GM23338 (cell line): ENCODE measurements at regions not wholly inside any gene's neighbourhood (a gene's known extent, or its start where the extent isn't known, plus 50 kb on each side); places are given as distances from the start of the nearest gene placed in this dataset.

ENCODE experiments used
- ATAC-seq: fragments of 200-7000 bp; cut with Tn5 transposase; 3 replicates; pipeline ENCODE4 v1.9.1; 2020
- DNase-seq: peaks from one replicate; pipeline ENCODE4 v3.0.0-alpha.2; 2015; ENCODE audit warnings: low spot score
- H2AFZ ChIP-seq: fragments of 200-600 bp; sonication (generic); 2 replicates; pipeline ENCODE4 v1.8.0; 2016; ENCODE audit warnings: antibody characterized with exemption, mild to moderate bottlenecking, moderate library complexity
- H3F3A ChIP-seq: fragments of 200-600 bp; sonication (generic); replicated peaks from 2 replicates; pipeline ENCODE4 v1.8.0; 2017; ENCODE audit warnings: antibody characterized with exemption, mixed run types, low read depth
- H3K27ac ChIP-seq: fragments of 200-600 bp; sonication (generic); 2 replicates; pipeline ENCODE4 v1.6.1; 2016; ENCODE audit warnings: low read depth
- H3K27me3 ChIP-seq: fragments of 200-600 bp; sonication (generic); 2 replicates; pipeline ENCODE4 v1.8.0; 2016; ENCODE audit warnings: mild to moderate bottlenecking, mixed run types, moderate library complexity; ENCODE audit not compliant: insufficient read depth
- H3K36me3 ChIP-seq: fragments of 200-600 bp; sonication (generic); 2 replicates; pipeline ENCODE4 v1.8.0; 2016; ENCODE audit warnings: mild to moderate bottlenecking; ENCODE audit not compliant: insufficient read depth
- H3K4me1 ChIP-seq: fragments of 200-600 bp; sonication (generic); 2 replicates; pipeline ENCODE4 v1.8.0; 2016; ENCODE audit warnings: mild to moderate bottlenecking, moderate library complexity; ENCODE audit not compliant: insufficient read depth
- H3K4me2 ChIP-seq: fragments of 200-600 bp; sonication (generic); 2 replicates; pipeline ENCODE4 v1.7.1; 2017; ENCODE audit warnings: mixed run types
- H3K4me3 ChIP-seq: fragments of 200-600 bp; sonication (generic); 2 replicates; pipeline ENCODE4 v1.6.1; 2016; ENCODE audit warnings: mixed run types
- H3K79me2 ChIP-seq: fragments of 200-600 bp; sonication (generic); replicated peaks from 2 replicates; pipeline ENCODE4 v1.8.0; 2017; ENCODE audit warnings: mild to moderate bottlenecking; ENCODE audit not compliant: insufficient read depth
- H3K9me2 ChIP-seq: fragments of 200-600 bp; sonication (generic); 2 replicates; pipeline ENCODE4 v1.8.0; 2017; ENCODE audit not compliant: insufficient read depth
- H4K20me1 ChIP-seq: fragments of 200-600 bp; sonication (generic); replicated peaks from 2 replicates; pipeline ENCODE4 v1.8.0; 2017; ENCODE audit warnings: mild to moderate bottlenecking; ENCODE audit not compliant: insufficient read depth
- H3K27ac Mint-ChIP-seq: 2 replicates; pipeline ENCODE4 v1.8.0; 2020; ENCODE audit warnings: inconsistent platforms, mild to moderate bottlenecking, moderate library complexity, mixed read lengths
- H3K27me3 Mint-ChIP-seq: 3 replicates; pipeline ENCODE4 v1.8.0; 2022; ENCODE audit warnings: low read depth, mild to moderate bottlenecking, moderate library complexity, mixed read lengths, inconsistent platforms; ENCODE audit not compliant: insufficient read depth, poor library complexity
- H3K36me3 Mint-ChIP-seq: 3 replicates; pipeline ENCODE4 v1.8.0; 2021; ENCODE audit warnings: low read depth, mild to moderate bottlenecking, inconsistent platforms, moderate library complexity, mixed read lengths
- H3K4me1 Mint-ChIP-seq: 3 replicates; pipeline ENCODE4 v1.8.0; 2020; ENCODE audit warnings: mild to moderate bottlenecking, inconsistent platforms, mixed read lengths
- H3K4me3 Mint-ChIP-seq: 3 replicates; pipeline ENCODE4 v1.8.0; 2021; ENCODE audit warnings: moderate library complexity, mild to moderate bottlenecking, inconsistent platforms, mixed read lengths
- H3K9me3 Mint-ChIP-seq: 3 replicates; pipeline ENCODE4 v1.8.0; 2020; ENCODE audit warnings: moderate library complexity, mild to moderate bottlenecking, inconsistent platforms, mixed read lengths
- CREB1 ChIP-seq: fragments of 250-450 bp; sonication (Bioruptor Pico); IDR thresholded peaks from 2 replicates; pipeline ENCODE4 v1.5.0; 2020; ENCODE audit warnings: low read depth, mild to moderate bottlenecking, moderate library complexity
- EZH2phosphoT487 ChIP-seq: fragments of 200-600 bp; sonication (generic); IDR thresholded peaks from one replicate; pipeline ENCODE4 v1.8.1; 2018; ENCODE audit warnings: antibody characterized with exemption; ENCODE audit not compliant: unreplicated experiment
- JUNB ChIP-seq: IDR thresholded peaks from one replicate; pipeline ENCODE4 v1.6.1; 2016; ENCODE audit warnings: antibody characterized with exemption; ENCODE audit not compliant: unreplicated experiment
- NANOG ChIP-seq: IDR thresholded peaks from 2 replicates; pipeline ENCODE4 v1.6.1; 2016; ENCODE audit warnings: antibody characterized with exemption, borderline replicate concordance
- POLR2AphosphoS5 ChIP-seq: IDR thresholded peaks from 2 replicates; pipeline ENCODE4 v1.6.1; 2016; ENCODE audit warnings: antibody characterized with exemption, low read depth
- STAT1 ChIP-seq: IDR thresholded peaks from one replicate; pipeline ENCODE4 v1.6.1; 2016; ENCODE audit warnings: antibody characterized with exemption; ENCODE audit not compliant: unreplicated experiment
- ZNF331 ChIP-seq: fragments of 250-450 bp; sonication (Bioruptor Pico); IDR thresholded peaks from 2 replicates; pipeline ENCODE4 v1.5.0; 2020; ENCODE audit warnings: low read depth, mild to moderate bottlenecking, moderate library complexity
- TF ChIP-seq, protein P1 (sequence below): IDR thresholded peaks from one replicate; pipeline ENCODE4 v1.6.1; 2018; ENCODE audit warnings: antibody characterized with exemption; ENCODE audit not compliant: unreplicated experiment
- TF ChIP-seq, protein P2 (sequence below): fragments of 250-450 bp; sonication (Bioruptor Pico); IDR thresholded peaks from 2 replicates; pipeline ENCODE4 v1.5.0; 2020; ENCODE audit warnings: mild to moderate bottlenecking, moderate library complexity
- TF ChIP-seq, protein P3 (sequence below), 2 experiments: fragments of 200-600 bp in 1 of 2; sonication (generic) in 1 of 2; conservative IDR thresholded peaks; 2 replicates each; pipeline versions ENCODE4 v1.5.1 to v1.6.1; 2016 to 2017; ENCODE audit warnings: antibody characterized with exemption in 2 of 2, low read depth in 2 of 2, mild to moderate bottlenecking in 2 of 2, moderate library complexity in 1 of 2

DNA sequence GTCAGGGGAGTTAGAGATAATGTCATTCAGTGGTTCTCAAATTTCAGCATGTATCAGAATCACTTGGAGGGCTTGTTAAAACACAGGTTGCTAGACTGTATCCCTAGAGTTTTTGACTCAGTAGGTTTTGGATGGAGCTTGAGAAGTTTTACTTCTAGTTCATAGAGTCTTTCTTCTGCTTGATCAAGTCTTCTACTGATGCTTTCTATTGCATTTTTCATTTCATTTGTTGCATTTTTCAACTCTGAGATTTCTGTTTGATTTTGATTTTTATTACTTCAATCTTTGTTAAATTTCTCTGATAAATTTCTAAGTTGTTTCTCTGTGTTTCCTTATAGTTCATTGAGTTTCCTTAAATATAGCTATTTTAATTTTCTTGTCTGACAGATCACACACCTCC lies 361.4 kb downstream of the RAPGEF2 start (continued):
- TF ChIP-seq, protein P1, sequence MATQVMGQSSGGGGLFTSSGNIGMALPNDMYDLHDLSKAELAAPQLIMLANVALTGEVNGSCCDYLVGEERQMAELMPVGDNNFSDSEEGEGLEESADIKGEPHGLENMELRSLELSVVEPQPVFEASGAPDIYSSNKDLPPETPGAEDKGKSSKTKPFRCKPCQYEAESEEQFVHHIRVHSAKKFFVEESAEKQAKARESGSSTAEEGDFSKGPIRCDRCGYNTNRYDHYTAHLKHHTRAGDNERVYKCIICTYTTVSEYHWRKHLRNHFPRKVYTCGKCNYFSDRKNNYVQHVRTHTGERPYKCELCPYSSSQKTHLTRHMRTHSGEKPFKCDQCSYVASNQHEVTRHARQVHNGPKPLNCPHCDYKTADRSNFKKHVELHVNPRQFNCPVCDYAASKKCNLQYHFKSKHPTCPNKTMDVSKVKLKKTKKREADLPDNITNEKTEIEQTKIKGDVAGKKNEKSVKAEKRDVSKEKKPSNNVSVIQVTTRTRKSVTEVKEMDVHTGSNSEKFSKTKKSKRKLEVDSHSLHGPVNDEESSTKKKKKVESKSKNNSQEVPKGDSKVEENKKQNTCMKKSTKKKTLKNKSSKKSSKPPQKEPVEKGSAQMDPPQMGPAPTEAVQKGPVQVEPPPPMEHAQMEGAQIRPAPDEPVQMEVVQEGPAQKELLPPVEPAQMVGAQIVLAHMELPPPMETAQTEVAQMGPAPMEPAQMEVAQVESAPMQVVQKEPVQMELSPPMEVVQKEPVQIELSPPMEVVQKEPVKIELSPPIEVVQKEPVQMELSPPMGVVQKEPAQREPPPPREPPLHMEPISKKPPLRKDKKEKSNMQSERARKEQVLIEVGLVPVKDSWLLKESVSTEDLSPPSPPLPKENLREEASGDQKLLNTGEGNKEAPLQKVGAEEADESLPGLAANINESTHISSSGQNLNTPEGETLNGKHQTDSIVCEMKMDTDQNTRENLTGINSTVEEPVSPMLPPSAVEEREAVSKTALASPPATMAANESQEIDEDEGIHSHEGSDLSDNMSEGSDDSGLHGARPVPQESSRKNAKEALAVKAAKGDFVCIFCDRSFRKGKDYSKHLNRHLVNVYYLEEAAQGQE, result no peak
- TF ChIP-seq JUNB, result no peak
- TF ChIP-seq CREB1 (CRISPR knock-in tag), result no peak
- TF ChIP-seq NANOG, result no peak

DNA sequence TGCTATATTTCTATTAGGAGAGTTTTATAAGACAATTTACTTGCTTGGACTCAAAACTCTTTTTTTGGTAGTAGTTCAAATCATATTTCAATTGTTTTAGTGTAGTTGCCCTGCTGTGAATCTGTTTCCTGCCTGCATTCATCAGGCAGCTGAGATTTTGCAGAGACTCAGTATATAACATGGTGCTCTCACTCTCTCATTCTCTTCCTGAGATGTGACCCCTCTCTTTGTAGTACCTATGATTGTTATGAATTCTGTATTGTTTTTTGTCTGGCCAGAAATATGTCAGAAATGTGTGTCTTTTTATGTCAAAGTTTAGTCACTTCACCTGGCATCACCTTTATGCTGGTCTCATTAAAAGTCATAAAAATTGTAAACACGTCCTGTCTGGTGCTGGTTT lies 374.0 kb downstream of the RAPGEF2 start:
- ATAC-seq (no peak), DNase-seq (no peak)
- H3K27me3 ChIP-seq, result no peaks in the 10 kb centered on the region
- no peak overlapping the region for H3K4me2 ChIP-seq
- H3K4me1 ChIP-seq, result no peaks in the 10 kb centered on the region
- Mint-ChIP-seq H3K27me3 (no peaks in the 10 kb centered on the region), H3K4me3 (no peak overlapping the region), H3K27ac (no peak overlapping the region), H3K4me1 (no peaks in the 10 kb centered on the region), H3K9me3 (no peaks in the 10 kb centered on the region; the same call in 2 of the 3 replicates), H3K36me3 (no peaks in the 10 kb centered on the region)
- no peaks in the 10 kb centered on the region for H3K36me3 ChIP-seq
- H3K9me2 ChIP-seq, result peaks cover 5% of the 10 kb centered on the region; the same call in 1 of the 2 replicates
- H3K79me2 ChIP-seq, result no peaks in the 10 kb centered on the region
- no peak overlapping the region for H3K27ac ChIP-seq
- no peak overlapping the region for H3K4me3 ChIP-seq
- no peaks in the 10 kb centered on the region for H3F3A ChIP-seq
- H4K20me1 ChIP-seq, result no peaks in the 10 kb centered on the region
- H2AFZ ChIP-seq, result no peak overlapping the region
- TF ChIP-seq EZH2phosphoT487 (no peak), JUNB (no peak), NANOG (no peak), ZNF331 (CRISPR knock-in tag) (no peak), CREB1 (CRISPR knock-in tag) (no peak), STAT1 (no peak), POLR2AphosphoS5 (no peak)
- TF ChIP-seq, protein P2, sequence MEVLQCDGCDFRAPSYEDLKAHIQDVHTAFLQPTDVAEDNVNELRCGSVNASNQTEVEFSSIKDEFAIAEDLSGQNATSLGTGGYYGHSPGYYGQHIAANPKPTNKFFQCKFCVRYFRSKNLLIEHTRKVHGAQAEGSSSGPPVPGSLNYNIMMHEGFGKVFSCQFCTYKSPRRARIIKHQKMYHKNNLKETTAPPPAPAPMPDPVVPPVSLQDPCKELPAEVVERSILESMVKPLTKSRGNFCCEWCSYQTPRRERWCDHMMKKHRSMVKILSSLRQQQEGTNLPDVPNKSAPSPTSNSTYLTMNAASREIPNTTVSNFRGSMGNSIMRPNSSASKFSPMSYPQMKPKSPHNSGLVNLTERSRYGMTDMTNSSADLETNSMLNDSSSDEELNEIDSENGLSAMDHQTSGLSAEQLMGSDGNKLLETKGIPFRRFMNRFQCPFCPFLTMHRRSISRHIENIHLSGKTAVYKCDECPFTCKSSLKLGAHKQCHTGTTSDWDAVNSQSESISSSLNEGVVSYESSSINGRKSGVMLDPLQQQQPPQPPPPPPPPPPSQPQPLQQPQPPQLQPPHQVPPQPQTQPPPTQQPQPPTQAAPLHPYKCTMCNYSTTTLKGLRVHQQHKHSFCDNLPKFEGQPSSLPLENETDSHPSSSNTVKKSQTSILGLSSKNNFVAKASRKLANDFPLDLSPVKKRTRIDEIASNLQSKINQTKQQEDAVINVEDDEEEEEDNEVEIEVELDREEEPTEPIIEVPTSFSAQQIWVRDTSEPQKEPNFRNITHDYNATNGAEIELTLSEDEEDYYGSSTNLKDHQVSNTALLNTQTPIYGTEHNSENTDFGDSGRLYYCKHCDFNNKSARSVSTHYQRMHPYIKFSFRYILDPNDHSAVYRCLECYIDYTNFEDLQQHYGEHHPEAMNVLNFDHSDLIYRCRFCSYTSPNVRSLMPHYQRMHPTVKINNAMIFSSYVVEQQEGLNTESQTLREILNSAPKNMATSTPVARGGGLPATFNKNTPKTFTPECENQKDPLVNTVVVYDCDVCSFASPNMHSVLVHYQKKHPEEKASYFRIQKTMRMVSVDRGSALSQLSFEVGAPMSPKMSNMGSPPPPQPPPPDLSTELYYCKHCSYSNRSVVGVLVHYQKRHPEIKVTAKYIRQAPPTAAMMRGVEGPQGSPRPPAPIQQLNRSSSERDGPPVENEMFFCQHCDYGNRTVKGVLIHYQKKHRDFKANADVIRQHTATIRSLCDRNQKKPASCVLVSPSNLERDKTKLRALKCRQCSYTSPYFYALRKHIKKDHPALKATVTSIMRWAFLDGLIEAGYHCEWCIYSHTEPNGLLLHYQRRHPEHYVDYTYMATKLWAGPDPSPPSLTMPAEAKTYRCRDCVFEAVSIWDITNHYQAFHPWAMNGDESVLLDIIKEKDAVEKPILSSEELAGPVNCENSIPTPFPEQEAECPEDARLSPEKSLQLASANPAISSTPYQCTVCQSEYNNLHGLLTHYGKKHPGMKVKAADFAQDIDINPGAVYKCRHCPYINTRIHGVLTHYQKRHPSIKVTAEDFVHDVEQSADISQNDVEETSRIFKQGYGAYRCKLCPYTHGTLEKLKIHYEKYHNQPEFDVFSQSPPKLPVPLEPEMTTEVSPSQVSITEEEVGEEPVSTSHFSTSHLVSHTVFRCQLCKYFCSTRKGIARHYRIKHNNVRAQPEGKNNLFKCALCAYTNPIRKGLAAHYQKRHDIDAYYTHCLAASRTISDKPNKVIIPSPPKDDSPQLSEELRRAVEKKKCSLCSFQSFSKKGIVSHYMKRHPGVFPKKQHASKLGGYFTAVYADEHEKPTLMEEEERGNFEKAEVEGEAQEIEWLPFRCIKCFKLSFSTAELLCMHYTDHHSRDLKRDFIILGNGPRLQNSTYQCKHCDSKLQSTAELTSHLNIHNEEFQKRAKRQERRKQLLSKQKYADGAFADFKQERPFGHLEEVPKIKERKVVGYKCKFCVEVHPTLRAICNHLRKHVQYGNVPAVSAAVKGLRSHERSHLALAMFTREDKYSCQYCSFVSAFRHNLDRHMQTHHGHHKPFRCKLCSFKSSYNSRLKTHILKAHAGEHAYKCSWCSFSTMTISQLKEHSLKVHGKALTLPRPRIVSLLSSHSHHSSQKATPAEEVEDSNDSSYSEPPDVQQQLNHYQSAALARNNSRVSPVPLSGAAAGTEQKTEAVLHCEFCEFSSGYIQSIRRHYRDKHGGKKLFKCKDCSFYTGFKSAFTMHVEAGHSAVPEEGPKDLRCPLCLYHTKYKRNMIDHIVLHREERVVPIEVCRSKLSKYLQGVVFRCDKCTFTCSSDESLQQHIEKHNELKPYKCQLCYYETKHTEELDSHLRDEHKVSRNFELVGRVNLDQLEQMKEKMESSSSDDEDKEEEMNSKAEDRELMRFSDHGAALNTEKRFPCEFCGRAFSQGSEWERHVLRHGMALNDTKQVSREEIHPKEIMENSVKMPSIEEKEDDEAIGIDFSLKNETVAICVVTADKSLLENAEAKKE, result no peak
- TF ChIP-seq, protein P3, sequence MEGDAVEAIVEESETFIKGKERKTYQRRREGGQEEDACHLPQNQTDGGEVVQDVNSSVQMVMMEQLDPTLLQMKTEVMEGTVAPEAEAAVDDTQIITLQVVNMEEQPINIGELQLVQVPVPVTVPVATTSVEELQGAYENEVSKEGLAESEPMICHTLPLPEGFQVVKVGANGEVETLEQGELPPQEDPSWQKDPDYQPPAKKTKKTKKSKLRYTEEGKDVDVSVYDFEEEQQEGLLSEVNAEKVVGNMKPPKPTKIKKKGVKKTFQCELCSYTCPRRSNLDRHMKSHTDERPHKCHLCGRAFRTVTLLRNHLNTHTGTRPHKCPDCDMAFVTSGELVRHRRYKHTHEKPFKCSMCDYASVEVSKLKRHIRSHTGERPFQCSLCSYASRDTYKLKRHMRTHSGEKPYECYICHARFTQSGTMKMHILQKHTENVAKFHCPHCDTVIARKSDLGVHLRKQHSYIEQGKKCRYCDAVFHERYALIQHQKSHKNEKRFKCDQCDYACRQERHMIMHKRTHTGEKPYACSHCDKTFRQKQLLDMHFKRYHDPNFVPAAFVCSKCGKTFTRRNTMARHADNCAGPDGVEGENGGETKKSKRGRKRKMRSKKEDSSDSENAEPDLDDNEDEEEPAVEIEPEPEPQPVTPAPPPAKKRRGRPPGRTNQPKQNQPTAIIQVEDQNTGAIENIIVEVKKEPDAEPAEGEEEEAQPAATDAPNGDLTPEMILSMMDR (conservative IDR thresholded peaks at IDR 0.05; ENCODE audit: low read depth in 2 of 2), result no peak
- TF ChIP-seq, protein P1, result no peak
